ENCODE measurements at regions not wholly inside any gene's neighbourhood (a gene's known extent, or its start where the extent isn't known, plus 50 kb on each side); places are given as distances from the start of the nearest gene placed in this dataset.

- no peaks in the 10 kb centered on the region for H3K36me3 Mint-ChIP-seq (ENCODE audit: low read depth)
- intact Hi-C loops (cut with micrococcal nuclease), result no loop called here
- ChIA-PET CTCF (no interaction called here), POLR2A (no interaction called here)
- ATAC-seq (no peak), DNase-seq (no peak)
- H3K9me3 Mint-ChIP-seq, result peaks cover 4% of the 10 kb centered on the region
- no peak overlapping the region for H3K4me3 Mint-ChIP-seq
- TF ChIP-seq CTCF (IDR thresholded peaks at IDR 0.05), result no peak
- H3K4me1 Mint-ChIP-seq (ENCODE audit: low read depth), result no peaks in the 10 kb centered on the region
- no peak overlapping the region for H3K27ac Mint-ChIP-seq
- no peaks in the 10 kb centered on the region for H3K27me3 Mint-ChIP-seq
These were observed 798.9 kb upstream of the CA10 start for GRCh38 chr17:52957411-52957810.

GRCh38 chr17:52947418-52947817 lies 788.9 kb upstream of the CA10 start:
- no peak for ATAC-seq
- intact Hi-C loops (cut with micrococcal nuclease), result no loop called here
- no peak overlapping the region for H3K4me3 Mint-ChIP-seq

GRCh38 chr17:52938623-52939230 lies 780.2 kb upstream of the CA10 start:
- H3K36me3 Mint-ChIP-seq (ENCODE audit: low read depth), result no peaks in the 10 kb centered on the region
- peaks cover 23% of the 10 kb centered on the region for H3K9me3 Mint-ChIP-seq
- H3K4me1 Mint-ChIP-seq (ENCODE audit: low read depth), result no peaks in the 10 kb centered on the region
- intact Hi-C loops (cut with micrococcal nuclease), result no loop called here
- no peak for ATAC-seq
- no peak for TF ChIP-seq CTCF (IDR thresholded peaks at IDR 0.05)
- no peak for DNase-seq
- no peak overlapping the region for H3K27ac Mint-ChIP-seq
- H3K27me3 Mint-ChIP-seq, result no peaks in the 10 kb centered on the region
- ChIA-PET CTCF (no interaction called here), POLR2A (no interaction called here)
- H3K4me3 Mint-ChIP-seq, result no peak overlapping the region

More at GRCh38 chr17:52947418-52947817, 788.9 kb upstream of the CA10 start:
- no peaks in the 10 kb centered on the region for H3K4me1 Mint-ChIP-seq (ENCODE audit: low read depth)
- no peaks in the 10 kb centered on the region for H3K36me3 Mint-ChIP-seq (ENCODE audit: low read depth)
- POLR2A ChIA-PET, result no interaction called here
- H3K27me3 Mint-ChIP-seq, result no peaks in the 10 kb centered on the region
- CTCF ChIA-PET, result no interaction called here
- no peak for DNase-seq
- H3K9me3 Mint-ChIP-seq, result peaks cover 2% of the 10 kb centered on the region
- no peak overlapping the region for H3K27ac Mint-ChIP-seq
- no peak for TF ChIP-seq CTCF (IDR thresholded peaks at IDR 0.05)

GRCh38 chr17:52930581-52930980 lies 772.1 kb upstream of the CA10 start:
- POLR2A ChIA-PET, result no interaction called here

GRCh38 chr17:52930145-52930544 lies 771.6 kb upstream of the CA10 start:
- intact Hi-C loops (cut with micrococcal nuclease), result no loop called here
- H3K27ac Mint-ChIP-seq, result no peak overlapping the region
- H3K4me1 Mint-ChIP-seq (ENCODE audit: low read depth), result no peaks in the 10 kb centered on the region
- H3K27me3 Mint-ChIP-seq, result no peaks in the 10 kb centered on the region
- H3K36me3 Mint-ChIP-seq (ENCODE audit: low read depth), result no peaks in the 10 kb centered on the region
- ChIA-PET CTCF (interaction anchor here (1.1 kb wide), 1 partner anchor 11 kb away, joined by 3 read pairs; no protein-coding TSS in a partner anchor), POLR2A (no interaction called here)
- ATAC-seq, result no peak
- no peak for DNase-seq
- peaks cover 4% of the 10 kb centered on the region for H3K9me3 Mint-ChIP-seq
- no peak overlapping the region for H3K4me3 Mint-ChIP-seq
- TF ChIP-seq CTCF (IDR thresholded peaks at IDR 0.05), result no peak

More at GRCh38 chr17:52930581-52930980, 772.1 kb upstream of the CA10 start:
- CTCF ChIA-PET, result interaction anchor here (1.1 kb wide), 1 partner anchor 11 kb away, joined by 3 read pairs; no protein-coding TSS in a partner anchor
- intact Hi-C loops (cut with micrococcal nuclease), result no loop called here
- DNase-seq (no peak), ATAC-seq (no peak)
- peaks cover 7% of the 10 kb centered on the region for H3K9me3 Mint-ChIP-seq
- H3K27ac Mint-ChIP-seq, result no peak overlapping the region
- no peaks in the 10 kb centered on the region for H3K36me3 Mint-ChIP-seq (ENCODE audit: low read depth)
- TF ChIP-seq CTCF (IDR thresholded peaks at IDR 0.05), result no peak
- H3K4me3 Mint-ChIP-seq, result no peak overlapping the region
- no peaks in the 10 kb centered on the region for H3K4me1 Mint-ChIP-seq (ENCODE audit: low read depth)
- H3K27me3 Mint-ChIP-seq, result no peaks in the 10 kb centered on the region

All from activated CD8-positive, alpha-beta T cell treated with anti-CD3 and anti-CD28 coated beads for 36 hours (primary cell).